Naive thymus-derived CD4-positive, alpha-beta T cell (primary cell): ENCODE measurements at regions not wholly inside any gene's neighbourhood (a gene's known extent, or its start where the extent isn't known, plus 50 kb on each side); places are given as distances from the start of the nearest gene placed in this dataset.

Source experiments
- ATAC-seq: fragments of 150-1000 bp; cut with Tn5 transposase; 2 replicates; pipeline ENCODE4 v1.10.0; 2021; ENCODE audit warnings: mild to moderate bottlenecking, moderate library complexity
- CTCF ChIA-PET: fragments of 350-600 bp; sonication (Branson Sonifier 250); formaldehyde crosslinking; loops from one replicate; lab custom pipeline; 2021; ENCODE audit warnings: antibody characterized with exemption; lab: Charles Lee
- POLR2A ChIA-PET: fragments of 350-600 bp; sonication (Branson Sonifier 250); formaldehyde crosslinking; loops from one replicate; lab custom pipeline; 2021; ENCODE audit warnings: antibody characterized with exemption, inconsistent platforms; lab: Charles Lee
- DNase-seq, 9 donors: peaks; one replicate each; pipeline versions ENCODE4 v3.0.0 to v3.0.0-alpha.2; 2020 to 2022; ENCODE audit warnings: mixed read lengths in 1 of 9
- H3K27ac ChIP-seq: one replicate; pipeline ENCODE4 v1.7.0; 2013; ENCODE audit warnings: mild to moderate bottlenecking, low read depth, low read length, moderate library complexity
- H3K27me3 ChIP-seq, 2 donors: one replicate each; pipeline ENCODE4 v1.7.0; 2013; ENCODE audit warnings: low read length in 2 of 2, mild to moderate bottlenecking in 2 of 2, moderate library complexity in 2 of 2; ENCODE audit not compliant: control insufficient read depth in 2 of 2, insufficient read depth in 2 of 2
- H3K36me3 ChIP-seq, 3 experiments: 1 replicate in 2 of 3; 2 replicates in 1 of 3; pipeline ENCODE4 v1.7.0; 2013; ENCODE audit warnings: low read length in 3 of 3, mild to moderate bottlenecking in 3 of 3, moderate library complexity in 1 of 3; ENCODE audit not compliant: insufficient read depth in 3 of 3, control insufficient read depth in 2 of 3
- H3K4me1 ChIP-seq, 2 donors: one replicate each; pipeline ENCODE4 v1.7.0; 2013; ENCODE audit warnings: low read length in 2 of 2, mild to moderate bottlenecking in 2 of 2, moderate library complexity in 1 of 2; ENCODE audit not compliant: control insufficient read depth in 2 of 2, insufficient read depth in 2 of 2
- H3K4me3 ChIP-seq: 2 replicates; pipeline ENCODE4 v1.7.0; 2013; ENCODE audit warnings: mild to moderate bottlenecking, low read length
- H3K9me3 ChIP-seq, 3 experiments: 1 replicate in 2 of 3; 2 replicates in 1 of 3; pipeline ENCODE4 v1.7.0; 2013; ENCODE audit warnings: low read length in 3 of 3; ENCODE audit not compliant: control insufficient read depth in 2 of 3
- H3K27ac Mint-ChIP-seq, 9 donors: one replicate each; pipeline ENCODE4 v1.8.0; 2020 to 2022; ENCODE audit warnings: mixed read lengths in 9 of 9, mild to moderate bottlenecking in 8 of 9, moderate library complexity in 5 of 9, inconsistent platforms in 2 of 9
- H3K27me3 Mint-ChIP-seq, 5 donors: one replicate each; pipeline ENCODE4 v1.8.0; 2021 to 2022; ENCODE audit warnings: mixed read lengths in 5 of 5, mild to moderate bottlenecking in 1 of 5
- H3K36me3 Mint-ChIP-seq, 5 donors: one replicate each; pipeline ENCODE4 v1.8.0; 2020 to 2022; ENCODE audit warnings: mixed read lengths in 5 of 5, mild to moderate bottlenecking in 3 of 5, inconsistent platforms in 1 of 5
- H3K4me1 Mint-ChIP-seq, 7 donors: one replicate each; pipeline ENCODE4 v1.8.0; 2020 to 2022; ENCODE audit warnings: mixed read lengths in 7 of 7, mild to moderate bottlenecking in 3 of 7, inconsistent platforms in 1 of 7
- H3K4me3 Mint-ChIP-seq, 10 donors: one replicate each; pipeline ENCODE4 v1.8.0; 2020 to 2022; ENCODE audit warnings: mild to moderate bottlenecking in 10 of 10, mixed read lengths in 10 of 10, moderate library complexity in 6 of 10, inconsistent platforms in 2 of 10
- H3K9me3 Mint-ChIP-seq, 11 donors: one replicate each; pipeline ENCODE4 v1.8.0; 2020 to 2022; ENCODE audit warnings: mixed read lengths in 11 of 11, mild to moderate bottlenecking in 4 of 11, inconsistent platforms in 1 of 11, moderate library complexity in 1 of 11
- intact Hi-C, 2 donors: fragments of 100-400 bp; cut with micrococcal nuclease; formaldehyde crosslinking; loops; one replicate each; pipeline ENCODE4 v1.15.1; 2023

GRCh38 chr9:25964239-25964638 lies 286.0 kb upstream of the TUSC1 start:
- ChIA-PET CTCF (no interaction called here), POLR2A (no interaction called here)
- Mint-ChIP-seq H3K4me1 (no peaks in the 10 kb centered on the region), H3K9me3 (peaks cover 5 to 38% (median 12%) of the 10 kb centered on the region in 11 donors), H3K36me3 (peaks cover 0 to 5% (median 0%) of the 10 kb centered on the region in 5 donors), H3K27me3 (no peaks in the 10 kb centered on the region), H3K4me3 (no peak overlapping the region), H3K27ac (no peak overlapping the region)
- Histone ChIP-seq H3K27me3 (no peaks in the 10 kb centered on the region), H3K4me3 (no peak overlapping the region), H3K4me1 (no peaks in the 10 kb centered on the region), H3K27ac (no peak overlapping the region), H3K9me3 (no peaks in the 10 kb centered on the region), H3K36me3 (no peaks in the 10 kb centered on the region)
- DNase-seq (no peak), ATAC-seq (no peak)
- intact Hi-C loops, result no loop called here

DNA sequence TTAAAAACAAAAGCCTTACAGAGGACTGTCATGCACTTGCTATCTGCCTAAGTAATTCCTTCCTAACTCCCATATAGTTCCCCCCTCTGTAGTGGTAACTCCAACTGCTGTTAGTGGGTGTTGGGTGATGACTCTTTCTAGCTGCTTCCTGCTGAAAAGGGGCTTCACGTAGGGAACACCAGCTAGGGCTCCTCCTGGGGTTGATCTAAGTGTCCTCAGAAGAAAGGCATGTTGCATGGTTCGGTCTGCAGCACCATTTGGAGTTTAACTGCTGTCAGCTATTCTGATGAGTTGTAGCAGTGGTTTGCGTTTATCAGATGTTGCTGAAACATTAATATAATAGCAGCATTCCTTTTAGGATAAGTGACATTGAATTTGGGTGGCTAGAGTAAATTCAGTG lies 281.9 kb upstream of the TUSC1 start:
- ChIA-PET CTCF (no interaction called here), POLR2A (no interaction called here)
- H3K4me3 Mint-ChIP-seq, result no peak overlapping the region
- peaks cover 5 to 41% (median 14%) of the 10 kb centered on the region in 11 donors for H3K9me3 Mint-ChIP-seq
- H3K27ac ChIP-seq, result no peak overlapping the region
- no peak for ATAC-seq
- H3K4me1 Mint-ChIP-seq, result no peaks in the 10 kb centered on the region
- no peak overlapping the region for H3K4me3 ChIP-seq
- H3K27me3 Mint-ChIP-seq, result no peaks in the 10 kb centered on the region
- H3K9me3 ChIP-seq, result no peaks in the 10 kb centered on the region
- peaks cover 0 to 5% (median 0%) of the 10 kb centered on the region in 5 donors for H3K36me3 Mint-ChIP-seq
- H3K4me1 ChIP-seq, result no peaks in the 10 kb centered on the region
- no peaks in the 10 kb centered on the region for H3K36me3 ChIP-seq
- no peak for DNase-seq
- no peaks in the 10 kb centered on the region for H3K27me3 ChIP-seq
- no peak overlapping the region for H3K27ac Mint-ChIP-seq
- intact Hi-C loops, result no loop called here

- peaks cover 0 to 5% (median 0%) of the 10 kb centered on the region in 3 experiments for H3K9me3 ChIP-seq
- ChIA-PET CTCF (no interaction called here), POLR2A (no interaction called here)
- H3K27ac ChIP-seq, result no peak overlapping the region
- no peaks in the 10 kb centered on the region for H3K36me3 ChIP-seq
- no peak overlapping the region for H3K4me3 ChIP-seq
- H3K27ac Mint-ChIP-seq, result no peak overlapping the region
- intact Hi-C loops, result no loop called here
- no peaks in the 10 kb centered on the region for H3K4me1 Mint-ChIP-seq
- no peak overlapping the region for H3K4me3 Mint-ChIP-seq
- no peaks in the 10 kb centered on the region for H3K27me3 Mint-ChIP-seq
- peaks cover 2 to 47% (median 9%) of the 10 kb centered on the region in 11 donors for H3K9me3 Mint-ChIP-seq
- no peaks in the 10 kb centered on the region for H3K36me3 Mint-ChIP-seq
- no peak for ATAC-seq
- H3K4me1 ChIP-seq, result no peaks in the 10 kb centered on the region
- no peak for DNase-seq
- H3K27me3 ChIP-seq, result no peaks in the 10 kb centered on the region
These were observed 276.0 kb upstream of the TUSC1 start for GRCh38 chr9:25954209-25954608.

- no peak overlapping the region for H3K27ac Mint-ChIP-seq
These were observed 269.9 kb upstream of the TUSC1 start for GRCh38 chr9:25948182-25948581.

GRCh38 chr9:25939126-25939525 lies 260.9 kb upstream of the TUSC1 start:
- Mint-ChIP-seq H3K9me3 (peaks cover under 1 to 15% (median 7%) of the 10 kb centered on the region in 11 donors), H3K27me3 (no peaks in the 10 kb centered on the region), H3K4me3 (no peak overlapping the region), H3K36me3 (peaks cover 0 to 3% (median 0%) of the 10 kb centered on the region in 5 donors), H3K27ac (no peak overlapping the region), H3K4me1 (peaks cover 0 to 1% (median 0%) of the 10 kb centered on the region in 7 donors)
- intact Hi-C loops, result no loop called here
- ChIA-PET POLR2A (no interaction called here), CTCF (no interaction called here)
- DNase-seq (no peak), ATAC-seq (no peak)
- Histone ChIP-seq H3K4me3 (no peak overlapping the region), H3K27me3 (no peaks in the 10 kb centered on the region), H3K4me1 (no peaks in the 10 kb centered on the region), H3K36me3 (no peaks in the 10 kb centered on the region), H3K27ac (no peak overlapping the region), H3K9me3 (no peaks in the 10 kb centered on the region)

More at GRCh38 chr9:25948182-25948581, 269.9 kb upstream of the TUSC1 start:
- Mint-ChIP-seq H3K4me3 (no peak overlapping the region), H3K27me3 (no peaks in the 10 kb centered on the region), H3K36me3 (no peaks in the 10 kb centered on the region), H3K9me3 (peaks cover 4 to 60% (median 20%) of the 10 kb centered on the region in 11 donors), H3K4me1 (no peaks in the 10 kb centered on the region)
- no peaks in the 10 kb centered on the region for H3K36me3 ChIP-seq
- intact Hi-C loops, result no loop called here
- H3K9me3 ChIP-seq, result peaks cover 0 to 5% (median 0%) of the 10 kb centered on the region in 3 experiments
- ATAC-seq (no peak), DNase-seq (no peak)
- no peaks in the 10 kb centered on the region for H3K27me3 ChIP-seq
- CTCF ChIA-PET, result no interaction called here
- H3K27ac ChIP-seq, result no peak overlapping the region
- H3K4me3 ChIP-seq, result no peak overlapping the region
- POLR2A ChIA-PET, result no interaction called here
- no peaks in the 10 kb centered on the region for H3K4me1 ChIP-seq

- Histone ChIP-seq H3K4me1 (no peaks in the 10 kb centered on the region), H3K9me3 (no peaks in the 10 kb centered on the region), H3K27ac (no peak overlapping the region), H3K36me3 (no peaks in the 10 kb centered on the region), H3K27me3 (no peaks in the 10 kb centered on the region), H3K4me3 (no peak overlapping the region)
- no peaks in the 10 kb centered on the region for H3K27me3 Mint-ChIP-seq
- CTCF ChIA-PET, result no interaction called here
- no peak for DNase-seq
- POLR2A ChIA-PET, result no interaction called here
- ATAC-seq, result no peak
- peaks cover 5 to 38% (median 12%) of the 10 kb centered on the region in 11 donors for H3K9me3 Mint-ChIP-seq
- H3K36me3 Mint-ChIP-seq, result peaks cover 0 to 9% (median 0%) of the 10 kb centered on the region in 5 donors
- H3K4me1 Mint-ChIP-seq, result peaks cover 0 to 1% (median 0%) of the 10 kb centered on the region in 7 donors
- no peak overlapping the region for H3K4me3 Mint-ChIP-seq
- intact Hi-C loops, result no loop called here
- no peak overlapping the region for H3K27ac Mint-ChIP-seq
These were observed 257.8 kb upstream of the TUSC1 start for GRCh38 chr9:25936031-25936430.

GRCh38 chr9:25935188-25935587 lies 256.9 kb upstream of the TUSC1 start:
- H3K27me3 ChIP-seq, result no peaks in the 10 kb centered on the region
- H3K27me3 Mint-ChIP-seq, result no peaks in the 10 kb centered on the region
- H3K9me3 ChIP-seq, result no peaks in the 10 kb centered on the region
- peaks cover 0 to 1% (median 0%) of the 10 kb centered on the region in 7 donors for H3K4me1 Mint-ChIP-seq
- no peaks in the 10 kb centered on the region for H3K36me3 ChIP-seq
- no peak for ATAC-seq
- no peak for DNase-seq
- H3K4me3 ChIP-seq, result no peak overlapping the region
- ChIA-PET POLR2A (no interaction called here), CTCF (no interaction called here)
- no peak overlapping the region for H3K27ac Mint-ChIP-seq
- H3K27ac ChIP-seq, result no peak overlapping the region
- intact Hi-C loops, result no loop called here
- H3K9me3 Mint-ChIP-seq, result peaks cover 4 to 41% (median 11%) of the 10 kb centered on the region in 11 donors
- no peak overlapping the region for H3K4me3 Mint-ChIP-seq
- no peaks in the 10 kb centered on the region for H3K4me1 ChIP-seq
- peaks cover 0 to 9% (median 0%) of the 10 kb centered on the region in 5 donors for H3K36me3 Mint-ChIP-seq
